ENCODE measurements at regions not wholly inside any gene's neighbourhood (a gene's known extent, or its start where the extent isn't known, plus 50 kb on each side); places are given as distances from the start of the nearest gene placed in this dataset.
"Not testable (repeated sequence)": the region's sequence is repeated elsewhere in the genome, so short reads cannot be mapped to it uniquely, and the experiment has no call there.

- DNase-seq (ENCODE audit: low spot score): no peak
Measured at GRCh38 chr17:13209081-13209480, 191.3 kb upstream of the ELAC2 start.

- DNase-seq (ENCODE audit: low spot score): no peak
Measured at GRCh38 chr17:13204607-13205237, 186.9 kb upstream of the ELAC2 start.

- DNase-seq (ENCODE audit: low spot score): no peak
Measured at GRCh38 chr17:13202835-13203234, 185.0 kb upstream of the ELAC2 start.

- DNase-seq (ENCODE audit: low spot score): no peak
Measured at GRCh38 chr17:13200671-13201070, 182.8 kb upstream of the ELAC2 start.

- no peak for DNase-seq (ENCODE audit: low spot score)
Measured at GRCh38 chr17:13199425-13199824, 181.6 kb upstream of the ELAC2 start.

- DNase-seq (ENCODE audit: low spot score): no peak
Measured at GRCh38 chr17:13197586-13197985, 179.8 kb upstream of the ELAC2 start.

GRCh38 chr17:13194887-13195286, 177.1 kb upstream of the ELAC2 start:
- no peak for DNase-seq (ENCODE audit: low spot score)

- no peak for DNase-seq (ENCODE audit: low spot score)
Measured at GRCh38 chr17:13182854-13183253, 165.0 kb upstream of the ELAC2 start.

GRCh38 chr17:13182450-13182849, 164.6 kb upstream of the ELAC2 start:
- DNase-seq (ENCODE audit: low spot score): no peak

- no peak for DNase-seq (ENCODE audit: low spot score)
Measured at GRCh38 chr17:13181683-13182082, 163.9 kb upstream of the ELAC2 start.

- no peak for DNase-seq (ENCODE audit: low spot score)
Measured at GRCh38 chr17:13176436-13176835, 158.6 kb upstream of the ELAC2 start.

GRCh38 chr17:13171790-13172189, 154.0 kb upstream of the ELAC2 start:
- DNase-seq (ENCODE audit: low spot score): no peak

GRCh38 chr17:13162361-13162760, 144.5 kb upstream of the ELAC2 start:
- no peak for DNase-seq (ENCODE audit: low spot score)

GRCh38 chr17:13160790-13161189, 143.0 kb upstream of the ELAC2 start:
- no peak for DNase-seq (ENCODE audit: low spot score)

- DNase-seq (ENCODE audit: low spot score): no peak
Measured at GRCh38 chr17:13160296-13160695, 142.5 kb upstream of the ELAC2 start.

- DNase-seq (ENCODE audit: low spot score): no peak
Measured at GRCh38 chr17:13158494-13159240, 140.8 kb upstream of the ELAC2 start.

- no peak for DNase-seq (ENCODE audit: low spot score)
Measured at GRCh38 chr17:13157656-13158055, 139.8 kb upstream of the ELAC2 start.

- no peak for DNase-seq (ENCODE audit: low spot score)
Measured at GRCh38 chr17:13154930-13155329, 137.1 kb upstream of the ELAC2 start.

GRCh38 chr17:13154398-13154797, 136.6 kb upstream of the ELAC2 start:
- no peak for DNase-seq (ENCODE audit: low spot score)

- no peak for DNase-seq (ENCODE audit: low spot score)
Measured at GRCh38 chr17:13153036-13153435, 135.2 kb upstream of the ELAC2 start.

GRCh38 chr17:13152501-13152900, 134.7 kb upstream of the ELAC2 start:
- no peak for DNase-seq (ENCODE audit: low spot score)

- not testable (repeated sequence) for DNase-seq (ENCODE audit: low spot score)
Measured at GRCh38 chr17:13150738-13151137, 132.9 kb upstream of the ELAC2 start.

GRCh38 chr17:13143001-13143400, 125.2 kb upstream of the ELAC2 start:
- DNase-seq (ENCODE audit: low spot score): no peak

GRCh38 chr17:13140750-13141149, 122.9 kb upstream of the ELAC2 start:
- DNase-seq (ENCODE audit: low spot score): no peak

Data from left forelimb (tissue), 1 donor.